NCI-H2227 (cell line): ENCODE measurements at regions not wholly inside any gene's neighbourhood (a gene's known extent, or its start where the extent isn't known, plus 50 kb on each side); places are given as distances from the start of the nearest gene placed in this dataset.
"Not testable (repeated sequence)": the region's sequence is repeated elsewhere in the genome, so short reads cannot be mapped to it uniquely, and the experiment has no call there.

Source experiments
- DNase-seq: peaks from one replicate; lab custom pipeline; 2025; ENCODE audit not compliant: unreplicated experiment; lab: John Stamatoyannopoulos, UW

- no peak for DNase-seq
Observed at GRCh38 chr10:60621018-60621417, 157.3 kb upstream of the CDK1 start.

- no peak for DNase-seq
Observed at GRCh38 chr10:60618861-60619260, 159.4 kb upstream of the CDK1 start.

- no peak for DNase-seq
Observed at GRCh38 chr10:60615541-60615940, 162.7 kb upstream of the CDK1 start.

- DNase-seq = peak; percentile 21
Observed at GRCh38 chr10:60614363-60614762, 163.9 kb upstream of the CDK1 start.

- no peak for DNase-seq
Observed at GRCh38 chr10:60613434-60613833, 164.8 kb upstream of the CDK1 start.

- DNase-seq = no peak
Observed at GRCh38 chr10:60611291-60611747, 167.0 kb upstream of the CDK1 start.

GRCh38 chr10:60607372-60607771 lies 170.9 kb upstream of the CDK1 start:
- no peak for DNase-seq

- no peak for DNase-seq
Observed at GRCh38 chr10:60606343-60607080, 171.8 kb upstream of the CDK1 start.

- no peak for DNase-seq
Observed at GRCh38 chr10:60605476-60605875, 172.8 kb upstream of the CDK1 start.

- DNase-seq = peak; percentile 25
Observed at GRCh38 chr10:60604342-60604741, 173.9 kb upstream of the CDK1 start.

GRCh38 chr10:60597513-60597912 lies 180.8 kb upstream of the CDK1 start:
- no peak for DNase-seq

GRCh38 chr10:60595852-60596251 lies 182.4 kb upstream of the CDK1 start:
- no peak for DNase-seq

- no peak for DNase-seq
Observed at GRCh38 chr10:60594476-60595051, 183.7 kb upstream of the CDK1 start.

- no peak for DNase-seq
Observed at GRCh38 chr10:60591119-60591518, 187.2 kb upstream of the CDK1 start.

- DNase-seq = no peak
Observed at GRCh38 chr10:60589376-60589775, 188.9 kb upstream of the CDK1 start.

GRCh38 chr10:60581782-60582181 lies 192.1 kb upstream of the ANK3 start:
- not testable (repeated sequence) for DNase-seq

GRCh38 chr10:60578217-60578616 lies 188.5 kb upstream of the ANK3 start:
- no peak for DNase-seq

- DNase-seq = no peak
Observed at GRCh38 chr10:60576130-60577069, 186.7 kb upstream of the ANK3 start.

- no peak for DNase-seq
Observed at GRCh38 chr10:60575105-60575504, 185.4 kb upstream of the ANK3 start.

- no peak for DNase-seq
Observed at GRCh38 chr10:60574388-60574787, 184.7 kb upstream of the ANK3 start.

GRCh38 chr10:60573336-60573735 lies 183.7 kb upstream of the ANK3 start:
- peak; percentile 21 for DNase-seq
